Uterus (tissue), 2 donors: ENCODE measurements at regions not wholly inside any gene's neighbourhood (a gene's known extent, or its start where the extent isn't known, plus 50 kb on each side); places are given as distances from the start of the nearest gene placed in this dataset.

Source experiments
- CTCF ChIP-seq, 4 experiments: fragments of 200-600 bp in 2 of 4; fragments of 450-650 bp in 2 of 4; sonication (generic) in 2 of 4; IDR thresholded peaks; one replicate each; pipeline ENCODE4 v1.5.1; 2016 to 2019; ENCODE audit warnings: antibody characterized with exemption in 4 of 4, mild to moderate bottlenecking in 2 of 4, moderate library complexity in 1 of 4
- POLR2A ChIP-seq, 2 donors: fragments of 450-650 bp; IDR thresholded peaks; one replicate each; pipeline ENCODE4 v1.6.1; 2016; ENCODE audit warnings: antibody characterized with exemption in 2 of 2, mild to moderate bottlenecking in 1 of 2, moderate library complexity in 1 of 2

DNA sequence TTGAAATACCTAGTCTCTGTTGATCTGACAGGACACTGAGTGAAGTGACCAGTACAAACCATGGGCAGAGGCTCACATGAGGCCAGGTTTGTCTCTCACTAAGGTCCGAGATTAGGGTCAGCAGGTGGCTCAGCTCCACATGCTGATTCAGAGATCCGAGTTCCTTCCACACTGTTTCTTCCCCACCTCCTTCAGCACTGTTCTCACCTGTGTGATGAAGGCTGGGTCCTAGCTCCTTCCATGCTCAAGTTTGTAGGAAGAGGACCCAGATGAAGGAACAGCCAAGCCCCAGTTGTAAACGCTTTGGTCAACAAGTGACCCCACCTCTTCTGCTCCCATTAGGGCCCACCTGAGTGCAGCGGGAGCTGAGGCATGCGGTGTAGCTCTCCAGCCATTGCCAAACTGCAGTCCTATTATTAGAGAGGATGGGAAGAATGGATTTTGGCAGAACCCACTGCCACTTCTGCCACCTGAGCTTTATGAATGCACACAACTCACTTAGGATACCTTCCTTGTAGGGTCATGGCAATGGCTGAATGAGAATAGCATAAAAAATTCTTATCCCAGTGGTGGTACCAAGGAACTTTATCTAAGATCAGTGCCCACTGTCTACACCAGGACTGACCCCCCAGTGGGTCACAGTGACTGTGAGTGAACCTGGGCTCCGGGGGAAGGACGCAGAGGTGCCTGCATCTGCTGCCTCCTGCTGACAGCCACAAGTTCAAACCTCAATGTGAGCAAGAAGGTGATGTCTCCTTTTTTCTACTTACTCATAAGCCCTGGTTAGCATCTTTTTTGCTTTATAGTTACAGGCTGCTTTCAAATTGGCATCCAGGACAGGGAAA lies 324.8 kb upstream of the HS6ST1 start:
- TF ChIP-seq CTCF (IDR thresholded peaks at IDR 0.05): no peak
- no peak for TF ChIP-seq POLR2A (IDR thresholded peaks at IDR 0.05)
